ENCODE measurements at regions not wholly inside any gene's neighbourhood (a gene's known extent, or its start where the extent isn't known, plus 50 kb on each side); places are given as distances from the start of the nearest gene placed in this dataset.
A peak's percentile ranks its signal among the peaks of the same experiment; 100 is the strongest.

DNA sequence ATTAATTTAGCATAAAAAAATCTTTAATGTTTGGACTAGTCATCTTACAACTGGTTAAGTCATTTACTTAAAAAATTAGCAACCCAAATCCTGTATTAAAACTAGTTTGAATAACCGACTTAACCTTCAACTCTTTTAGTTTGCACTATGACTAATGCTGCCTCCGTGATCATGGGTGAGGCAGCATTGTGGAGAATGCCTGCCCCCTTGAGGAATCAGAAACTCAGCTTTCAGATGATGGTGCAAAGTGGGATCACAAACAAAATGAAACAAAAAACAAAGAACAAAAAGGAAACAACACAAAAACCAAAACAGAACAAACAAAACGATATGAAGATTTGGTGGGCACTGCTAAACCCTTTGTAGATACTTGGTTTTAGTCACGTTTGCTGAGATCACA lies 127.0 kb upstream of the PALM2AKAP2 start:
- TF ChIP-seq, protein P1, sequence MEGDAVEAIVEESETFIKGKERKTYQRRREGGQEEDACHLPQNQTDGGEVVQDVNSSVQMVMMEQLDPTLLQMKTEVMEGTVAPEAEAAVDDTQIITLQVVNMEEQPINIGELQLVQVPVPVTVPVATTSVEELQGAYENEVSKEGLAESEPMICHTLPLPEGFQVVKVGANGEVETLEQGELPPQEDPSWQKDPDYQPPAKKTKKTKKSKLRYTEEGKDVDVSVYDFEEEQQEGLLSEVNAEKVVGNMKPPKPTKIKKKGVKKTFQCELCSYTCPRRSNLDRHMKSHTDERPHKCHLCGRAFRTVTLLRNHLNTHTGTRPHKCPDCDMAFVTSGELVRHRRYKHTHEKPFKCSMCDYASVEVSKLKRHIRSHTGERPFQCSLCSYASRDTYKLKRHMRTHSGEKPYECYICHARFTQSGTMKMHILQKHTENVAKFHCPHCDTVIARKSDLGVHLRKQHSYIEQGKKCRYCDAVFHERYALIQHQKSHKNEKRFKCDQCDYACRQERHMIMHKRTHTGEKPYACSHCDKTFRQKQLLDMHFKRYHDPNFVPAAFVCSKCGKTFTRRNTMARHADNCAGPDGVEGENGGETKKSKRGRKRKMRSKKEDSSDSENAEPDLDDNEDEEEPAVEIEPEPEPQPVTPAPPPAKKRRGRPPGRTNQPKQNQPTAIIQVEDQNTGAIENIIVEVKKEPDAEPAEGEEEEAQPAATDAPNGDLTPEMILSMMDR (conservative IDR thresholded peaks at IDR 0.05 in 1 of 2, IDR thresholded peaks at IDR 0.05 in 1 of 2; ENCODE audit: low read depth in 1 of 2, low read length in 2 of 2): peak; percentile 38 to 56
- no peak for TF ChIP-seq EZH2 (IDR thresholded peaks at IDR 0.05; ENCODE audit: low read length, missing control alignments)
